ENCODE measurements at regions not wholly inside any gene's neighbourhood (a gene's known extent, or its start where the extent isn't known, plus 50 kb on each side); places are given as distances from the start of the nearest gene placed in this dataset.

- Histone ChIP-seq H3K36me3 (no peaks in the 10 kb centered on the region), H3K27ac (no peak overlapping the region), H3K9me3 (no peaks in the 10 kb centered on the region), H3K4me1 (no peaks in the 10 kb centered on the region), H3K4me3 (no peak overlapping the region), H3K27me3 (no peaks in the 10 kb centered on the region)
- ATAC-seq (ENCODE audit: low FRiP score in 2 of 2) (no peak), DNase-seq (no peak)
- TF ChIP-seq CTCF (IDR thresholded peaks at IDR 0.05) (no peak), POLR2AphosphoS5 (IDR thresholded peaks at IDR 0.05) (no peak), POLR2A (IDR thresholded peaks at IDR 0.05) (no peak), EP300 (IDR thresholded peaks at IDR 0.05) (no peak)
Measured at GRCh38 chr12:115422845-115423545, 739.0 kb upstream of the TBX3 start.

GRCh38 chr12:115421796-115422709, 738.1 kb upstream of the TBX3 start:
- H3K36me3 ChIP-seq: no peaks in the 10 kb centered on the region
- ATAC-seq (ENCODE audit: low FRiP score in 2 of 2): no peak
- no peak for DNase-seq
- no peak overlapping the region for H3K4me3 ChIP-seq
- TF ChIP-seq CTCF (IDR thresholded peaks at IDR 0.05): no peak
- no peak for TF ChIP-seq POLR2AphosphoS5 (IDR thresholded peaks at IDR 0.05)
- no peak for TF ChIP-seq EP300 (IDR thresholded peaks at IDR 0.05)
- TF ChIP-seq POLR2A (IDR thresholded peaks at IDR 0.05): no peak
- H3K4me1 ChIP-seq: no peaks in the 10 kb centered on the region
- H3K27me3 ChIP-seq: no peaks in the 10 kb centered on the region
- WGBS, 2 donors: 77 to 86% methylated on average over 9 of the region's 9 CpGs
- H3K9me3 ChIP-seq: no peaks in the 10 kb centered on the region
- no peak overlapping the region for H3K27ac ChIP-seq

- TF ChIP-seq POLR2A (IDR thresholded peaks at IDR 0.05): no peak
- TF ChIP-seq POLR2AphosphoS5 (IDR thresholded peaks at IDR 0.05): no peak
- no peak for TF ChIP-seq CTCF (IDR thresholded peaks at IDR 0.05)
- no peak for TF ChIP-seq EP300 (IDR thresholded peaks at IDR 0.05)
- 85 to 94% methylated on average over 1 of the region's 1 CpG for WGBS, 2 donors
- H3K4me1 ChIP-seq: no peaks in the 10 kb centered on the region
- no peak overlapping the region for H3K4me3 ChIP-seq
- H3K27ac ChIP-seq: no peak overlapping the region
- DNase-seq (no peak), ATAC-seq (ENCODE audit: low FRiP score in 2 of 2) (no peak)
- H3K36me3 ChIP-seq: no peaks in the 10 kb centered on the region
- H3K27me3 ChIP-seq: no peaks in the 10 kb centered on the region
- H3K9me3 ChIP-seq: no peaks in the 10 kb centered on the region
Measured at GRCh38 chr12:115421350-115421749, 737.4 kb upstream of the TBX3 start.

- Histone ChIP-seq H3K27me3 (no peaks in the 10 kb centered on the region), H3K27ac (no peak overlapping the region), H3K4me3 (no peak overlapping the region), H3K4me1 (no peaks in the 10 kb centered on the region), H3K36me3 (no peaks in the 10 kb centered on the region), H3K9me3 (no peaks in the 10 kb centered on the region)
- DNase-seq: no peak
- TF ChIP-seq EP300 (IDR thresholded peaks at IDR 0.05) (no peak), CTCF (IDR thresholded peaks at IDR 0.05) (no peak), POLR2AphosphoS5 (IDR thresholded peaks at IDR 0.05) (no peak), POLR2A (IDR thresholded peaks at IDR 0.05) (no peak)
- 91 to 92% methylated on average over 1 of the region's 1 CpG for WGBS, 2 donors
- ATAC-seq (ENCODE audit: low FRiP score in 2 of 2): no peak
Measured at GRCh38 chr12:115419145-115419646, 735.2 kb upstream of the TBX3 start.

All from upper lobe of left lung (tissue), 6 donors.